ENCODE measurements at regions not wholly inside any gene's neighbourhood (a gene's known extent, or its start where the extent isn't known, plus 50 kb on each side); places are given as distances from the start of the nearest gene placed in this dataset.
"Not testable (repeated sequence)": the region's sequence is repeated elsewhere in the genome, so short reads cannot be mapped to it uniquely, and the experiment has no call there.

GRCh38 chr9:106779796-106780195, 83.2 kb upstream of the ZNF462 start:
- no peak for DNase-seq

GRCh38 chr9:106783121-106783520, 79.8 kb upstream of the ZNF462 start:
- no peak for DNase-seq

- DNase-seq = no peak
Observed at GRCh38 chr9:106784076-106784475, 78.9 kb upstream of the ZNF462 start.

- no peak for DNase-seq
Observed at GRCh38 chr9:106785200-106785599, 77.8 kb upstream of the ZNF462 start.

GRCh38 chr9:106788021-106788420, 74.9 kb upstream of the ZNF462 start:
- DNase-seq = not testable (repeated sequence)

GRCh38 chr9:106795031-106795430, 67.9 kb upstream of the ZNF462 start:
- no peak for DNase-seq

- DNase-seq = no peak
Observed at GRCh38 chr9:106796771-106797170, 66.2 kb upstream of the ZNF462 start.

- no peak for DNase-seq
Observed at GRCh38 chr9:106797299-106797698, 65.7 kb upstream of the ZNF462 start.

- no peak for DNase-seq
Observed at GRCh38 chr9:106798016-106798799, 64.8 kb upstream of the ZNF462 start.

- no peak for DNase-seq
Observed at GRCh38 chr9:106799152-106799551, 63.8 kb upstream of the ZNF462 start.

- DNase-seq = no peak
Observed at GRCh38 chr9:106800701-106801270, 62.2 kb upstream of the ZNF462 start.

GRCh38 chr9:106801816-106802215, 61.1 kb upstream of the ZNF462 start:
- no peak for DNase-seq
